OCI-LY1 (cell line): ENCODE measurements at regions not wholly inside any gene's neighbourhood (a gene's known extent, or its start where the extent isn't known, plus 50 kb on each side); places are given as distances from the start of the nearest gene placed in this dataset.
"Not testable (repeated sequence)": the region's sequence is repeated elsewhere in the genome, so short reads cannot be mapped to it uniquely, and the experiment has no call there.

Source experiments
- H2AFZ ChIP-seq: fragments of 200-600 bp; sonication (generic), shearing (Covaris generic); 2 replicates; pipeline ENCODE4 v1.6.0; 2014; ENCODE audit warnings: antibody characterized with exemption, mild to moderate bottlenecking, low read length
- H3F3A ChIP-seq: fragments of 200-600 bp; sonication (generic), shearing (Covaris generic); 2 replicates; pipeline ENCODE4 v1.6.0; 2014; ENCODE audit warnings: mild to moderate bottlenecking, antibody characterized with exemption, low read length, moderate library complexity; ENCODE audit not compliant: insufficient read depth
- H3K27ac ChIP-seq: fragments of 200-600 bp; sonication (generic); 2 replicates; pipeline ENCODE4 v1.5.1; 2014; ENCODE audit warnings: low read length, mixed run types, mild to moderate bottlenecking, low read depth; ENCODE audit not compliant: poor library complexity, severe bottlenecking
- H3K27me3 ChIP-seq: fragments of 200-600 bp; sonication (generic); 2 replicates; pipeline ENCODE4 v1.6.0; 2014; ENCODE audit warnings: antibody characterized with exemption, mild to moderate bottlenecking, low read length, moderate library complexity; ENCODE audit not compliant: insufficient read depth
- H3K36me3 ChIP-seq: fragments of 200-600 bp; sonication (generic); 2 replicates; pipeline ENCODE4 v1.6.1; 2014; ENCODE audit warnings: mild to moderate bottlenecking, antibody characterized with exemption, low read length, moderate library complexity, mixed read lengths; ENCODE audit not compliant: insufficient read depth
- H3K4me1 ChIP-seq: fragments of 200-600 bp; sonication (generic); 2 replicates; pipeline ENCODE4 v1.5.1; 2014; ENCODE audit warnings: mild to moderate bottlenecking, low read length, moderate library complexity; ENCODE audit not compliant: insufficient read depth, severe bottlenecking
- H3K4me2 ChIP-seq: fragments of 200-600 bp; sonication (generic), shearing (Covaris generic); 2 replicates; pipeline ENCODE4 v1.6.1; 2014; ENCODE audit warnings: low read length
- H3K4me3 ChIP-seq: fragments of 200-600 bp; sonication (generic); 2 replicates; pipeline ENCODE4 v1.5.1; 2014; ENCODE audit warnings: low read length, low read depth, mild to moderate bottlenecking, mixed read lengths; ENCODE audit not compliant: poor library complexity, severe bottlenecking
- H3K79me2 ChIP-seq: fragments of 200-600 bp; shearing (Covaris generic); 2 replicates; pipeline ENCODE4 v1.6.1; 2016; ENCODE audit warnings: mixed run types, low read length, mixed read lengths; ENCODE audit not compliant: insufficient read depth
- H3K9ac ChIP-seq: fragments of 200-600 bp; sonication (generic), shearing (Covaris generic); 2 replicates; pipeline ENCODE4 v1.6.1; 2014; ENCODE audit warnings: mild to moderate bottlenecking, low read length, mixed read lengths
- H3K9me2 ChIP-seq: fragments of 200-600 bp; sonication (generic), shearing (Covaris generic); 2 replicates; pipeline ENCODE4 v1.6.1; 2014; ENCODE audit warnings: low read depth, mild to moderate bottlenecking, low read length, mixed read lengths
- H3K9me3 ChIP-seq: fragments of 200-600 bp; shearing (Covaris generic); 2 replicates; pipeline ENCODE4 v1.6.1; 2014; ENCODE audit warnings: low read length, mixed read lengths
- H4K20me1 ChIP-seq: fragments of 200-600 bp; sonication (generic), shearing (Covaris generic); 2 replicates; pipeline ENCODE4 v1.6.0; 2016; ENCODE audit warnings: mild to moderate bottlenecking, low read length; ENCODE audit not compliant: insufficient read depth
- CTCF ChIP-seq: fragments of 200-600 bp; sonication (generic), shearing (Covaris generic); IDR thresholded peaks from 2 replicates; pipeline ENCODE4 v1.5.1; 2017; ENCODE audit warnings: mild to moderate bottlenecking, antibody characterized with exemption, low read length, moderate library complexity, mixed read lengths
- EZH2 ChIP-seq: fragments of 200-600 bp; sonication (generic), shearing (Covaris generic); IDR thresholded peaks from 2 replicates; pipeline ENCODE4 v1.8.0; 2017; ENCODE audit warnings: borderline replicate concordance, mixed run types, mild to moderate bottlenecking, antibody characterized with exemption, low read length, moderate library complexity, mixed read lengths

DNA sequence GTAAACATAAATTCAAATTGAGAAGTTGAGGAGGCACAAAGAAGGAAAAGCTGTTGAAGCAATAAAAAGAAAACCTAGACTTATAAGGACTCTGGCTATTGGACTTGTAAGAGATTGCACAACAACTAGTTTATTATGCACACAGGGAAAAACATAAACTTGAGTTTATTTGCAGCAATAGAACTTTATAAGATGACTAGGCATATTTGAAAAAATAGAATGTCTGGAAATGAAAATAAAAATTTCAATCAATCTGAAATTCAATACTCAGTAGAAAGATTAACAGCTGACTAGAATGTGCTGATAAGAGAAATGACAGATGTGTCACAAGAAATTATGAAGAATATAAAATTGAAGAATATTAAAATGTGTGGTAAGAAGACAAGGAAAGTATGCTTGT, 505.4 kb upstream of the ZP4 start:
- Histone ChIP-seq H3K4me3 (no peak overlapping the region), H3K9me2 (no peaks in the 10 kb centered on the region), H3K9ac (no peak overlapping the region), H3K27ac (no peak overlapping the region), H3K4me2 (no peak overlapping the region), H3K27me3 (no peaks in the 10 kb centered on the region), H3K9me3 (no peaks in the 10 kb centered on the region), H3K4me1 (no peaks in the 10 kb centered on the region), H3K79me2 (no peaks in the 10 kb centered on the region), H3F3A (no peaks in the 10 kb centered on the region), H3K36me3 (no peaks in the 10 kb centered on the region), H2AFZ (no peak overlapping the region), H4K20me1 (no peaks in the 10 kb centered on the region)
- TF ChIP-seq EZH2 (no peak), CTCF (no peak)

DNA sequence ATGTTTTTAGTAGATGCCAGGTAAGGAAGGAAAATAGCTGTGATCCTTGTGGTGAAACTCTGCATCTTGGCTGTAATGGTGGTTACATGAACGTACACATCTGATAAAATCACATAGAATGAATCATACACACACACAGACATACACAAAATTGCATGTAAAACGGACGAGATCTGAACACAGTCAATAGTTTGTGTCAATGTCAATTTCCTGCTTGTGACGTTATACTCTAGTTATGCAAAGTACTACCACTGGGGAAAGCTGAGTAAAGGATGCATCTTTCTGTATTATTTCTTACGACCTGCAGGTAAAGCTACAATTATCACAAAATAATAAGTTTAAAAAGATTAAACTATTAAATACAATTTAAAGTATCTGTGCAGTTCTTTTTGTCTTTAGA, 493.7 kb upstream of the ZP4 start:
- H3K79me2 ChIP-seq, result no peaks in the 10 kb centered on the region
- H3K4me2 ChIP-seq, result no peak overlapping the region
- H3K36me3 ChIP-seq, result no peaks in the 10 kb centered on the region
- H3K4me3 ChIP-seq, result no peak overlapping the region
- no peaks in the 10 kb centered on the region for H4K20me1 ChIP-seq
- no peaks in the 10 kb centered on the region for H3K9me2 ChIP-seq
- no peaks in the 10 kb centered on the region for H3K4me1 ChIP-seq
- TF ChIP-seq EZH2, result no peak
- TF ChIP-seq CTCF, result no peak
- H3K9me3 ChIP-seq, result no peaks in the 10 kb centered on the region
- no peak overlapping the region for H3K27ac ChIP-seq
- H2AFZ ChIP-seq, result no peak overlapping the region
- H3K27me3 ChIP-seq, result no peaks in the 10 kb centered on the region
- H3K9ac ChIP-seq, result no peak overlapping the region
- H3F3A ChIP-seq, result no peaks in the 10 kb centered on the region

- H4K20me1 ChIP-seq, result no peaks in the 10 kb centered on the region
- no peaks in the 10 kb centered on the region for H3K36me3 ChIP-seq
- no peaks in the 10 kb centered on the region for H3F3A ChIP-seq
- H3K9me2 ChIP-seq, result no peaks in the 10 kb centered on the region
- H3K9me3 ChIP-seq, result no peaks in the 10 kb centered on the region
- no peaks in the 10 kb centered on the region for H3K4me1 ChIP-seq
- no peak overlapping the region for H2AFZ ChIP-seq
- no peak for TF ChIP-seq CTCF
- H3K27me3 ChIP-seq, result no peaks in the 10 kb centered on the region
- H3K79me2 ChIP-seq, result no peaks in the 10 kb centered on the region
- no peak overlapping the region for H3K27ac ChIP-seq
- no peak overlapping the region for H3K4me2 ChIP-seq
- H3K4me3 ChIP-seq, result no peak overlapping the region
- H3K9ac ChIP-seq, result no peak overlapping the region
Measured at GRCh38 chr1:238380167-238380566, 489.4 kb upstream of the ZP4 start.

DNA sequence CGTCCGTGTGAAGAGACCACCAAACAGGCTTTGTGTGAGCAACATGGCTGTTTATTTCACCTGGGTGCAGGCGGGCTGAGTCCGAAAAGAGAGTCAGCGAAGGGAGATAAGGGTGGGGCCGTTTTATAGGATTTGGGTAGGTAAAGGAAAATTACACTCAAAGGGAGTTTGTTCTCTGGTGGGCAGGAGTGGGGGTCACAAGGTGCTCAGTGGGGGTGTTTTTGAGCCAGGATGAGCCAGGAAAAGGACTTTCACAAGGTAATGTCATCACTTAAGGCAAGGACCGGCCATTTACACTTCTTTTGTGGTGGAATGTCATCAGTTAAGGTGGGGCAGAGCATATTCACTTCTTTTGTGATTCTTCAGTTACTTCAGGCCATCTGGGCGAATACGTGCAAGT, 488.7 kb upstream of the ZP4 start:
- not testable (repeated sequence) for H3K79me2 ChIP-seq, H3K4me3 ChIP-seq, H4K20me1 ChIP-seq, H3K4me1 ChIP-seq, H3F3A ChIP-seq, H3K27me3 ChIP-seq, H3K27ac ChIP-seq, H3K4me2 ChIP-seq, H3K9me2 ChIP-seq, H3K36me3 ChIP-seq, H3K9ac ChIP-seq, H2AFZ ChIP-seq, H3K9me3 ChIP-seq
